ENCODE measurements at regions not wholly inside any gene's neighbourhood (a gene's known extent, or its start where the extent isn't known, plus 50 kb on each side); places are given as distances from the start of the nearest gene placed in this dataset.

DNA sequence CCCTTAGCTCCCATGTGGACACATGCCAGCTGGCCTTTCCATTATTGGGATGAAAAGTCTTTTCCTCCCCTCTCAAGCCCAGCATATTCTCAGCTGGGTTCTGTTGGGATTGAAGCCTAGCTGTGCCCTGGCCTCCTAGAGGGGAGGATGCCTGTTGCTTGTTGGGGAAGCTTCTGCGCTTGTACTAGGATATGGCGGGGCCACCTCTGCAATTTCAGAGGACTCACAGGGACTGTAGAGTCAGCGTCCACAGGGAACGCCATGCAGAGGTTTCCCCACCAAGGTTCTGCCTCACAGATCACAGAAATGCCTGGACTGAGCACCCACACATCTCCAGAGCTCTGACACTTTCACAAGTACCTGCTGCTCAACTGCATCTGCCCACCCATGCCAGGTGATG, 288.7 kb upstream of the FOXQ1 start:
- peaks cover 12% of the 10 kb centered on the region for H3K27me3 Mint-ChIP-seq (ENCODE audit: low read depth)
- no peak overlapping the region for H3K27ac Mint-ChIP-seq

DNA sequence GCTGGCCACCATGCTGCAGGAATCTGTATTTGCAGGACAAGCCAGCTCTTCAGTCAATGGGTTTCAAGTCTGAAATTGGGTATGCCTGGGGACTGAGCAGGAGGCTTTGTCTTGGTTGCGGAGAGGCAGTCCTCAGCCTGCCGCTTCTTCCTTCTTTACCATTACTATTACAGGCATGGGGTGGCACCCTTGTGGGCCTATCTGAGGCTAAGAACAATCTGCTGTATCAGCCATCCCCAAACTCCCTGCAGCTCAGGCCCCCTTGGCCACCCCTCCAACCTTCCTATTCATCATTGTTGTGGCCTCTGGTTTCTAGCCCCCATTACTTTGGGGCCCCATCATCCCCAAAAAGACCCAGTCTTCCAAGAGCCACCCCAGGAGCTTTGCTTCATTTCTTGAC, 289.2 kb upstream of the FOXQ1 start:
- peaks cover 11% of the 10 kb centered on the region for H3K4me1 Mint-ChIP-seq

More for the DNA sequence above, 288.7 kb upstream of the FOXQ1 start:
- TF ChIP-seq, protein P1, sequence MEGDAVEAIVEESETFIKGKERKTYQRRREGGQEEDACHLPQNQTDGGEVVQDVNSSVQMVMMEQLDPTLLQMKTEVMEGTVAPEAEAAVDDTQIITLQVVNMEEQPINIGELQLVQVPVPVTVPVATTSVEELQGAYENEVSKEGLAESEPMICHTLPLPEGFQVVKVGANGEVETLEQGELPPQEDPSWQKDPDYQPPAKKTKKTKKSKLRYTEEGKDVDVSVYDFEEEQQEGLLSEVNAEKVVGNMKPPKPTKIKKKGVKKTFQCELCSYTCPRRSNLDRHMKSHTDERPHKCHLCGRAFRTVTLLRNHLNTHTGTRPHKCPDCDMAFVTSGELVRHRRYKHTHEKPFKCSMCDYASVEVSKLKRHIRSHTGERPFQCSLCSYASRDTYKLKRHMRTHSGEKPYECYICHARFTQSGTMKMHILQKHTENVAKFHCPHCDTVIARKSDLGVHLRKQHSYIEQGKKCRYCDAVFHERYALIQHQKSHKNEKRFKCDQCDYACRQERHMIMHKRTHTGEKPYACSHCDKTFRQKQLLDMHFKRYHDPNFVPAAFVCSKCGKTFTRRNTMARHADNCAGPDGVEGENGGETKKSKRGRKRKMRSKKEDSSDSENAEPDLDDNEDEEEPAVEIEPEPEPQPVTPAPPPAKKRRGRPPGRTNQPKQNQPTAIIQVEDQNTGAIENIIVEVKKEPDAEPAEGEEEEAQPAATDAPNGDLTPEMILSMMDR (IDR thresholded peaks at IDR 0.05; ENCODE audit: unreplicated experiment in 3 of 3), result no peak
- no peaks in the 10 kb centered on the region for H3K36me3 Mint-ChIP-seq (ENCODE audit: low read depth)
- no peak overlapping the region for H3K4me3 Mint-ChIP-seq
- peaks cover 11% of the 10 kb centered on the region for H3K4me1 Mint-ChIP-seq
- H3K9me3 Mint-ChIP-seq, result peaks cover 6% of the 10 kb centered on the region

DNA sequence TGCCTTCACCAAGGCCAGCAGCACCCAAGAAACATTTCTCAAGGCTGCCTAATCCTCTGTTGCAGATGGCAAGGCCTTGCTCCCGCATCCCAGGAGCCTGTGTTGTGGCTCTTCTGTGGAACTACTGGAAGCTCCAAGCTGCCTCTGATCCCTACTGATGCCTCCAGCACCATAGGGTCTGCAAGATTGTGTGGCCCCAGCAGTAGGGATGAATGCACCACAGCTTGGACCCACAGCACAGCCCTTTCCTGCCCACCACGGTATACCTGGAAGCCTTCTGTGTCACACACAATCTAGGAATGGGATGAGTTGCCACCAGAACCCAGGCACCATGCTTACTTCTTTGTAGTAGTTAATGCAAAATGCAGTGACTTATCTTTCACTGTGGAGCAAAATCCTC, 291.1 kb upstream of the FOXQ1 start:
- H3K36me3 Mint-ChIP-seq (ENCODE audit: low read depth), result no peaks in the 10 kb centered on the region
- peaks cover 6% of the 10 kb centered on the region for H3K9me3 Mint-ChIP-seq
- no peak overlapping the region for H3K27ac Mint-ChIP-seq
- TF ChIP-seq, protein P1 (IDR thresholded peaks at IDR 0.05; ENCODE audit: unreplicated experiment in 3 of 3), result no peak
- no peak overlapping the region for H3K4me3 Mint-ChIP-seq
- H3K4me1 Mint-ChIP-seq, result peaks cover 11% of the 10 kb centered on the region
- H3K27me3 Mint-ChIP-seq (ENCODE audit: low read depth), result peaks cover 12% of the 10 kb centered on the region

More for the DNA sequence above, 289.2 kb upstream of the FOXQ1 start:
- H3K36me3 Mint-ChIP-seq (ENCODE audit: low read depth), result no peaks in the 10 kb centered on the region
- peaks cover 6% of the 10 kb centered on the region for H3K9me3 Mint-ChIP-seq
- H3K27ac Mint-ChIP-seq, result no peak overlapping the region
- H3K27me3 Mint-ChIP-seq (ENCODE audit: low read depth), result peaks cover 12% of the 10 kb centered on the region
- no peak overlapping the region for H3K4me3 Mint-ChIP-seq
- TF ChIP-seq, protein P1 (IDR thresholded peaks at IDR 0.05; ENCODE audit: unreplicated experiment in 3 of 3), result no peak

DNA sequence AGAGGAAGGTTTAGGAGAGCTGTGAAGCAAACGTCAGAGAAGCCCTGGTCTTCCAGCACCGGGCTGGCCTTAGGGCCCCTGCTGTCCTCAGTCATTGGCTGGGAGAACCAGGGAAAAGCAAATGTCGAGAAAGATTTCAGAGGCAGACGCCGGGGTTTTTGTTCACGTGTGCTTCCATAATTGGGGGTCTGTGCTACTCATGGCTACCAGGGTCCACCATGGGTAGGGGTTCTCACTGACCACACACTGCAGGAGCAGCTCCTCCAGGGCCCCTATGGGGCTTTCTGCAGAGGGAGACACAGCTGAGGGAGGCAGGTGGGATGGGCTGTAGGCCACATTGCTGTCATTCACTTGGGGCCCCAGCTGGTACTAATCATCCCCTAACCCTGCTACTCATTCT, 291.8 kb upstream of the FOXQ1 start:
- Mint-ChIP-seq H3K27me3 (ENCODE audit: low read depth) (peaks cover 12% of the 10 kb centered on the region), H3K4me3 (no peak overlapping the region), H3K27ac (no peak overlapping the region), H3K36me3 (ENCODE audit: low read depth) (no peaks in the 10 kb centered on the region), H3K9me3 (peaks cover 6% of the 10 kb centered on the region), H3K4me1 (peaks cover 9% of the 10 kb centered on the region)
- TF ChIP-seq, protein P1 (IDR thresholded peaks at IDR 0.05; ENCODE audit: unreplicated experiment in 3 of 3), result no peak

DNA sequence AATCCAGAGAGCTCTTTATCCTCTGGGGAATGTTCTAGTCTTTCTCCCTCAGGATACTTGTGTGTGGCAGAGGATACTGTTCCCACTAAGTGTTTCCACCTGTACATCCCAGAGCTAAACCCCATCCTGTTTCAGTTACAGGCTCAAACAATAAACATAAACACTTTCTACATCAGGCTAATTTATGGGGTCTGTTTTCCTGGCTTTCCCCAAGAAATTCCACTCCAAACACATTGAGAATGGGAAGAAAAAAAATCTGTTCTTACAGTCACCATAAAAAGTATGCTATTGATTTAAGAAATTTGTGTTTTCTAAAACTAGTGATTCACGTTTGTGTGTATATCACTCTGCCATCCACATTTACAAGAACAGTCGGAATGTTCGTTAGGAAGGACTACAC, 293.9 kb upstream of the FOXQ1 start:
- peaks cover 6% of the 10 kb centered on the region for H3K9me3 Mint-ChIP-seq
- no peak overlapping the region for H3K27ac Mint-ChIP-seq

More for the DNA sequence above, 293.9 kb upstream of the FOXQ1 start:
- Mint-ChIP-seq H3K4me1 (no peaks in the 10 kb centered on the region), H3K36me3 (ENCODE audit: low read depth) (no peaks in the 10 kb centered on the region), H3K27me3 (ENCODE audit: low read depth) (peaks cover 8% of the 10 kb centered on the region), H3K4me3 (no peak overlapping the region)
- TF ChIP-seq, protein P1 (IDR thresholded peaks at IDR 0.05; ENCODE audit: unreplicated experiment in 3 of 3), result no peak

Measured in nephron (organoid).